K562 (cell line): ENCODE measurements at regions not wholly inside any gene's neighbourhood (a gene's known extent, or its start where the extent isn't known, plus 50 kb on each side); places are given as distances from the start of the nearest gene placed in this dataset.

Source experiments
- FOXK2 ChIP-seq, 2 experiments: fragments of 450-650 bp; IDR thresholded peaks in 1 of 2; conservative IDR thresholded peaks in 1 of 2; 2 replicates each; pipeline ENCODE4 v1.6.1; 2016; ENCODE audit warnings: low read depth in 2 of 2, mild to moderate bottlenecking in 1 of 2
- HMG20A ChIP-seq: fragments of 450-650 bp; formaldehyde crosslinking; conservative IDR thresholded peaks from 2 replicates; pipeline ENCODE4 v1.4.0; 2020; ENCODE audit warnings: mild to moderate bottlenecking, mixed read lengths
- NR1H2 ChIP-seq: sonication (generic); formaldehyde crosslinking; IDR thresholded peaks from 2 replicates; pipeline ENCODE4 v1.4.0; 2020; ENCODE audit warnings: mild to moderate bottlenecking, missing genetic modification reagents
- NR2C1 ChIP-seq, 2 experiments: fragments of 450-650 bp; IDR thresholded peaks; 2 replicates each; pipeline ENCODE4 v1.6.1; 2017; ENCODE audit warnings: mild to moderate bottlenecking in 2 of 2, antibody characterized with exemption in 1 of 2, inconsistent platforms in 1 of 2, missing compliant biosample characterization in 1 of 2, missing genetic modification characterization in 1 of 2
- PHF8 ChIP-seq: fragments of 200-600 bp; sonication (generic); IDR thresholded peaks from 2 replicates; pipeline ENCODE4 v1.6.1; 2012; ENCODE audit warnings: mixed run types, mild to moderate bottlenecking, inconsistent platforms, low read length, moderate library complexity, borderline replicate concordance
- POLR2A ChIP-seq: fragments of 450-650 bp; conservative IDR thresholded peaks from 2 replicates; pipeline ENCODE4 v1.6.1; 2016
- SPI1 ChIP-seq: IDR thresholded peaks from 2 replicates; pipeline ENCODE4 v1.6.1; 2011; ENCODE audit warnings: low read depth, low read length, control low read depth, borderline replicate concordance

DNA sequence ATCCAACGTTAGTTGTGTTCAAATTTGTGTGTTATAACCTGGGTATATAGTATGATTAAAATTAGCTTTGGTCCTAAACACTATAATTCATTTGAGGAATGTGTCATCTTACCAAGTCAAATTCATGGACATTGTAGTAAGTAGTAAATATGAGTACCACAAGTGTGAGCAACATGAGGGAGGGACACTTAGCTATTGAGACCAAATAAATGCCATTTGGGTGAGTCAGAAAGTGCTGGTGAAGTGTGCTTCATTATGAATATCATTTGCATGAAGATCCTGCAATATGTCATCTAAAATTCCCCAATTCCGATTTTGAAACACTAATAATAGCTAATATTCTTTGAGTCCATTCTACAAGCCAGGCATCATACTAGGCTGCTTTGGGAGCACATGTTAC, 336.7 kb upstream of the KIF2A start:
- TF ChIP-seq PHF8 (no peak), FOXK2 (conservative IDR thresholded peaks at IDR 0.05 in 1 of 2, IDR thresholded peaks at IDR 0.05 in 1 of 2; ENCODE audit: low read depth in 2 of 2) (no peak), SPI1 (no peak), POLR2A (no peak), NR1H2 (no peak), NR2C1 (IDR thresholded peaks at IDR 0.05) (no peak), NR2C1 (tag; IDR thresholded peaks at IDR 0.05) (no peak), HMG20A (CRISPR knock-in tag) (no peak)
